Activated T-cell treated with anti-CD3 and anti-CD28 coated beads, Interleukin-2, amount 50 U/mL, for 24 hours (primary cell): ENCODE measurements at regions not wholly inside any gene's neighbourhood (a gene's known extent, or its start where the extent isn't known, plus 50 kb on each side); places are given as distances from the start of the nearest gene placed in this dataset.

Experiments used
- DNase-seq: peaks from one replicate; pipeline ENCODE4 v3.0.0-alpha.2; 2020
- H3K27ac Mint-ChIP-seq: 2 replicates; pipeline ENCODE4 v1.8.0; 2020; ENCODE audit warnings: mild to moderate bottlenecking, mixed read lengths
- H3K27me3 Mint-ChIP-seq: 2 replicates; pipeline ENCODE4 v1.8.0; 2020; ENCODE audit warnings: mixed read lengths
- H3K36me3 Mint-ChIP-seq: 2 replicates; pipeline ENCODE4 v1.8.0; 2020; ENCODE audit warnings: low read depth, mixed read lengths
- H3K4me1 Mint-ChIP-seq: 2 replicates; pipeline ENCODE4 v1.8.0; 2020; ENCODE audit warnings: low read depth, mixed read lengths
- H3K4me3 Mint-ChIP-seq: 2 replicates; pipeline ENCODE4 v1.8.0; 2020; ENCODE audit warnings: mild to moderate bottlenecking, moderate library complexity, mixed read lengths
- H3K9me3 Mint-ChIP-seq: 2 replicates; pipeline ENCODE4 v1.8.0; 2020; ENCODE audit warnings: mixed read lengths

- Mint-ChIP-seq H3K9me3 (no peaks in the 10 kb centered on the region), H3K4me1 (no peaks in the 10 kb centered on the region), H3K27me3 (no peaks in the 10 kb centered on the region), H3K27ac (no peak overlapping the region), H3K36me3 (no peaks in the 10 kb centered on the region), H3K4me3 (no peak overlapping the region)
- DNase-seq, result no peak
Measured at GRCh38 chr6:104017410-104018381, 842.0 kb downstream of the HACE1 start.

GRCh38 chr6:104014163-104014959 is 845.4 kb downstream of the HACE1 start:
- H3K4me3 Mint-ChIP-seq, result no peak overlapping the region
- H3K4me1 Mint-ChIP-seq, result no peaks in the 10 kb centered on the region
- H3K27me3 Mint-ChIP-seq, result no peaks in the 10 kb centered on the region
- H3K9me3 Mint-ChIP-seq, result no peaks in the 10 kb centered on the region
- DNase-seq, result no peak
- H3K27ac Mint-ChIP-seq, result no peak overlapping the region
- H3K36me3 Mint-ChIP-seq, result no peaks in the 10 kb centered on the region

GRCh38 chr6:104013312-104013971 is 846.3 kb downstream of the HACE1 start:
- Mint-ChIP-seq H3K36me3 (no peaks in the 10 kb centered on the region), H3K27me3 (no peaks in the 10 kb centered on the region), H3K9me3 (no peaks in the 10 kb centered on the region), H3K4me1 (no peaks in the 10 kb centered on the region), H3K27ac (no peak overlapping the region), H3K4me3 (no peak overlapping the region)
- DNase-seq, result no peak

GRCh38 chr6:104010897-104011296 is 848.8 kb downstream of the HACE1 start:
- H3K27ac Mint-ChIP-seq, result no peak overlapping the region
- H3K36me3 Mint-ChIP-seq, result no peaks in the 10 kb centered on the region
- no peaks in the 10 kb centered on the region for H3K27me3 Mint-ChIP-seq
- no peaks in the 10 kb centered on the region for H3K4me1 Mint-ChIP-seq
- no peak for DNase-seq
- H3K4me3 Mint-ChIP-seq, result no peak overlapping the region
- no peaks in the 10 kb centered on the region for H3K9me3 Mint-ChIP-seq

- H3K36me3 Mint-ChIP-seq, result no peaks in the 10 kb centered on the region
- H3K27ac Mint-ChIP-seq, result no peak overlapping the region
- no peak for DNase-seq
- no peaks in the 10 kb centered on the region for H3K4me1 Mint-ChIP-seq
- no peak overlapping the region for H3K4me3 Mint-ChIP-seq
- no peaks in the 10 kb centered on the region for H3K9me3 Mint-ChIP-seq
- H3K27me3 Mint-ChIP-seq, result no peaks in the 10 kb centered on the region
Measured at GRCh38 chr6:104003803-104004516, 855.8 kb downstream of the HACE1 start.

GRCh38 chr6:103995571-103995970 is 864.1 kb downstream of the HACE1 start:
- H3K4me1 Mint-ChIP-seq, result no peaks in the 10 kb centered on the region
- no peaks in the 10 kb centered on the region for H3K36me3 Mint-ChIP-seq
- no peak overlapping the region for H3K27ac Mint-ChIP-seq
- no peak overlapping the region for H3K4me3 Mint-ChIP-seq
- DNase-seq, result no peak
- H3K9me3 Mint-ChIP-seq, result no peaks in the 10 kb centered on the region
- no peaks in the 10 kb centered on the region for H3K27me3 Mint-ChIP-seq

- H3K9me3 Mint-ChIP-seq, result no peaks in the 10 kb centered on the region
- H3K36me3 Mint-ChIP-seq, result no peaks in the 10 kb centered on the region
- no peak overlapping the region for H3K27ac Mint-ChIP-seq
- no peak for DNase-seq
- no peaks in the 10 kb centered on the region for H3K27me3 Mint-ChIP-seq
- no peaks in the 10 kb centered on the region for H3K4me1 Mint-ChIP-seq
- no peak overlapping the region for H3K4me3 Mint-ChIP-seq
Measured at GRCh38 chr6:103983860-103984259, 875.9 kb downstream of the HACE1 start.

- no peak for DNase-seq
- Mint-ChIP-seq H3K27me3 (no peaks in the 10 kb centered on the region), H3K4me3 (no peak overlapping the region), H3K36me3 (no peaks in the 10 kb centered on the region), H3K9me3 (no peaks in the 10 kb centered on the region), H3K27ac (no peak overlapping the region), H3K4me1 (no peaks in the 10 kb centered on the region)
Measured at GRCh38 chr6:103983011-103983410, 876.7 kb downstream of the HACE1 start.

- no peaks in the 10 kb centered on the region for H3K36me3 Mint-ChIP-seq
- H3K4me3 Mint-ChIP-seq, result no peak overlapping the region
- no peaks in the 10 kb centered on the region for H3K27me3 Mint-ChIP-seq
- no peaks in the 10 kb centered on the region for H3K9me3 Mint-ChIP-seq
- no peaks in the 10 kb centered on the region for H3K4me1 Mint-ChIP-seq
- DNase-seq, result no peak
- no peak overlapping the region for H3K27ac Mint-ChIP-seq
Measured at GRCh38 chr6:103982574-103982973, 877.1 kb downstream of the HACE1 start.

GRCh38 chr6:103979308-103979707 is 880.4 kb downstream of the HACE1 start:
- no peaks in the 10 kb centered on the region for H3K9me3 Mint-ChIP-seq
- H3K36me3 Mint-ChIP-seq, result no peaks in the 10 kb centered on the region
- no peak for DNase-seq
- H3K27ac Mint-ChIP-seq, result no peak overlapping the region
- H3K4me3 Mint-ChIP-seq, result no peak overlapping the region
- no peaks in the 10 kb centered on the region for H3K27me3 Mint-ChIP-seq
- no peaks in the 10 kb centered on the region for H3K4me1 Mint-ChIP-seq

GRCh38 chr6:103937389-103937788 is 922.3 kb downstream of the HACE1 start:
- Mint-ChIP-seq H3K27me3 (no peaks in the 10 kb centered on the region), H3K36me3 (no peaks in the 10 kb centered on the region), H3K27ac (no peak overlapping the region), H3K4me1 (no peaks in the 10 kb centered on the region), H3K4me3 (no peak overlapping the region), H3K9me3 (peaks cover 9% of the 10 kb centered on the region)
- no peak for DNase-seq

GRCh38 chr6:103925317-103925716 is 934.4 kb downstream of the HACE1 start:
- Mint-ChIP-seq H3K4me1 (no peaks in the 10 kb centered on the region), H3K36me3 (no peaks in the 10 kb centered on the region), H3K27me3 (no peaks in the 10 kb centered on the region), H3K27ac (no peak overlapping the region), H3K4me3 (no peak overlapping the region), H3K9me3 (peaks cover 16% of the 10 kb centered on the region)
- no peak for DNase-seq

- no peaks in the 10 kb centered on the region for H3K36me3 Mint-ChIP-seq
- H3K27me3 Mint-ChIP-seq, result no peaks in the 10 kb centered on the region
- H3K9me3 Mint-ChIP-seq, result peaks cover 15% of the 10 kb centered on the region
- no peaks in the 10 kb centered on the region for H3K4me1 Mint-ChIP-seq
- no peak overlapping the region for H3K4me3 Mint-ChIP-seq
- no peak overlapping the region for H3K27ac Mint-ChIP-seq
- no peak for DNase-seq
Measured at GRCh38 chr6:103910018-103910417, 949.7 kb downstream of the HACE1 start.

- no peaks in the 10 kb centered on the region for H3K36me3 Mint-ChIP-seq
- H3K4me1 Mint-ChIP-seq, result no peaks in the 10 kb centered on the region
- no peak overlapping the region for H3K4me3 Mint-ChIP-seq
- no peak for DNase-seq
- H3K27ac Mint-ChIP-seq, result no peak overlapping the region
- peaks cover 15% of the 10 kb centered on the region for H3K9me3 Mint-ChIP-seq
- no peaks in the 10 kb centered on the region for H3K27me3 Mint-ChIP-seq
Measured at GRCh38 chr6:103908898-103909297, 950.8 kb downstream of the HACE1 start.
